Suppressor macrophage treated with lipopolysaccharide for 4 hours (primary cell): ENCODE measurements at regions not wholly inside any gene's neighbourhood (a gene's known extent, or its start where the extent isn't known, plus 50 kb on each side); places are given as distances from the start of the nearest gene placed in this dataset.

Experiments
- DNase-seq: peaks from one replicate; pipeline ENCODE4 v3.0.0-alpha.2; 2020

DNA sequence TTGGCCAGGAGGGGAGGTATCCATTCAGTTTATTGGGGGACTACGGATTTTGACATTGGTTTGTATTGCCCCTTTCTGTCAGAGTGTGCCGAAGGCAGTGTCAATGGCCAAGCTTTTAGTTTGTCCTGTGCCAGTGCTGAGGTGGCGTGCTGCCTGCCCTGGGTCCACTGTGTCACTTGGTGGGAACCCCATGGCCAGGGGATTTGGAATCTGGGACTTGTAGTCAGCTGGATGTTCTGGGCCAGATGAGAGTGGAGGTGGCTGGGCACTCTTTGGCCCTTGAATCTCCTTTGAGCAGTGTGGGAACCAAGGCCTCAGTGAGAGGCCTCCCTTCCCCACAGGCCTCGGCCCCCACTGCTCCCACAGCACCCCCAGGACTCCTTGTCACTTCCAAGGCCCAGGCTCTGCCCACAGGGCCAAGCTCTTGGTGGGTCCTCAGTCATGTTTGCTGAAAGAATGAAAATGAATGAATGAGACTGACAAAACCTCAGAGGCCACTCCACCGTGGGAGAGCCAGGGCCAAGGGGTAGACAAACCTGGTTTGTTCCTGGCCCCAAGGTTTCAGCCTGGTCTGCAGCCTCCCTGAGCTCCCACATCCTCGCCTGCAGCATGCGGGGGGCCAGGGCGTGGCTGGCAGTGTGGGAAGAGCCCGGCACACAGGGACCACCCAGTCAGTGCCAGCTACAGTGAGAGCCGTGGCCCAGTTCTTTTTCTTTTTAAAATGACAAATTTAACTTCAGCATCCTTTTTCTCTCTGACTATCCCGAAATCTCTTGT lies 412.2 kb downstream of the MATN1 start:
- DNase-seq, result no peak

DNA sequence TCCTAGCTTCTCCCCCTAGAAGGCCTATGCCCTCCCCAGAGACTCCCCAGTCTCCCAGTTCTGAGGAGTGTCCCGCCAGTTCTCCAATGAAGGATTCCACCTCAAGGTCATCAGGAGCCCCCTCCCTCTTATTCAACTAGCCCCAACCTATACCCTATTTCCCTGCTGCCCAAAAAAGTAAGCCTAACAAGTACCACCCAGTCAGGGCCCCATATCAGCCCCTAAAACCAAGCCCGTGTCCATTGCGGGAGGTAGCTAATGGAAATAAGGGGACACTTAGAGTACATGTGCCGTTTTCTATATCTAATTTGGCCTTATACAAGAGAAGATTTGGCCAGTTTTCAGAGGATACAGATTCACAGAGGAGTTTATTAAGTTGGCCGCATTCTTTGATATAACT lies 416.2 kb downstream of the MATN1 start:
- DNase-seq, result no peak

DNA sequence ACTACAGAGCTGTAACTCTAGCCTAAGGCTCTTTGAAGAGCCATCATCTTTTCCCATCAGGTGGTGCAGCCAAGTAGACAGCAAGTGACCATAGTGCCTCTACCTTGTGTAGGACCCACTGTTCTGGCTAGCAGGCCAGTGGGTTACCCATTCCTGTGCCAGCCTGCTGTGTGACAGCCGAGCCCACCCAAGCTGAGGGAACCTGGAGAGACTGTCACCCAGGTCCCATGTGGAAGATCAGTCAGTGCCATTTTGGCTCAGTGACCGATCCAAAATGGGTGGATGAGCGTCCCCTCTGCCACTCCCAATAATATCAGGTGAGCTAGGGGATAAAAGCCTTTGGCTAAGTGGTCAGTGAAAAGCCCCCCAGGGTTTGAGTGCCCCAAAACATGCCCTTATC lies 417.9 kb downstream of the MATN1 start:
- DNase-seq, result no peak

DNA sequence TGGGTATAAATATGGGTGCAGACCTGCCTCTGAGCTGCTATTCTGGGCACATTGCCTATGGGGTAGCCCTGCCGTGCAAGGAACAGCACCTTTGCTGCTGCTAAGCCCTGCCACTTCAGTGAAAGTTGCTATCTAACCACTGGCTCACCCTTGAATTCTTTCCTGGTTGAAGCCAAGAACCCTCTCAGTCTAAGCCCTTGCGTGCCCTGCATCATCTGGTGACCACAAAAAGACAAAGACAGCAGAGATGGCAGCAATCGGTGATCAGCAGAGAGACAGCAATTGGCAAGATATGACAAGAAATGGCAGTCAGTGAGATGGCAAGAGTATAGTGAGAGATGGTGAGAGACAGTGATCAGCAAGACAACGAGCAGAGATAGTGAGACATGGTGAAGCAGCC lies 418.3 kb downstream of the MATN1 start:
- DNase-seq, result no peak

- no peak for DNase-seq
Measured at GRCh38 chr1:30304080-30304479, 419.3 kb downstream of the MATN1 start.

- DNase-seq, result no peak
Measured at GRCh38 chr1:30303387-30303786, 420.0 kb downstream of the MATN1 start.

GRCh38 chr1:30302858-30303257 lies 420.5 kb downstream of the MATN1 start:
- no peak for DNase-seq

GRCh38 chr1:30300669-30301068 lies 422.7 kb downstream of the MATN1 start:
- DNase-seq, result no peak

DNA sequence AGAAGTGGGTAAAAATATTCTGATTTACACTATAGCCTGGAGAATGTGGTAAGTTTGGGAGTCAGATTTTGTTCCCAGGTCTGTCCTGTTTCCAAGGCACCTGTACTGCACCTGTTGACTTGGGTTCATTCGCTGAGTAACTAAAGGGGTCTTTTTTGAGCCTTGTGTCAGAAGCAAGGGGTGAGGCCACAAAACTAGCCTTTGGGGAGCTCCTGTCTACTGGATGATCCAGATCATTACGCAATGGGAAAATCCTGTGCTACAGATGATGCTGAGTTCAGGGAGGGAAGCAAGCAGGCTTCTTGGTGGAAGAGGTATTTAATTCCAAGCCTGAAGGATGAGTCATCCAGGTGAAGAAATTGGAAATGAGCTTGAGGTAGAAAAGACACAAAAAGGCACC lies 424.0 kb downstream of the MATN1 start:
- DNase-seq, result no peak

GRCh38 chr1:30295674-30296073 lies 427.7 kb downstream of the MATN1 start:
- DNase-seq, result no peak

DNA sequence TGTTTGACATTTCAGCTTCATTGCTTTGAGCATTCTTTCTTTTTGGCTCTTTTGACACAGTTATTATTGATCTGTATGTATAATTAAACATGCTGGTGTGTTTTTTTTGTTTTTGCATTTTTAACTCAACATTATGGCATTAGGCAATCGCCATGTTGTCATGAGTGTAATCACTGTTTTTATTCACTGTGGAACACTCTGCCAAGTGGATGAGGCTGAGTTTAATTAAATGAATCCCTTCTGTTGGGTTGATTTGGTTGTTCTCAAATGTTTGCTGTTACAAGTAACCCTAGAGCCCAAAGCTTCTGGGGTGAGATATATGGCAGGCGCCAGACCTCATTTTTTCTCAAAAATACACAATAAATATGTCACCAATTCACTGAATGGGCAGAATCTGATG lies 428.1 kb downstream of the MATN1 start:
- DNase-seq, result no peak

GRCh38 chr1:30294508-30294907 lies 428.9 kb downstream of the MATN1 start:
- DNase-seq, result no peak

DNA sequence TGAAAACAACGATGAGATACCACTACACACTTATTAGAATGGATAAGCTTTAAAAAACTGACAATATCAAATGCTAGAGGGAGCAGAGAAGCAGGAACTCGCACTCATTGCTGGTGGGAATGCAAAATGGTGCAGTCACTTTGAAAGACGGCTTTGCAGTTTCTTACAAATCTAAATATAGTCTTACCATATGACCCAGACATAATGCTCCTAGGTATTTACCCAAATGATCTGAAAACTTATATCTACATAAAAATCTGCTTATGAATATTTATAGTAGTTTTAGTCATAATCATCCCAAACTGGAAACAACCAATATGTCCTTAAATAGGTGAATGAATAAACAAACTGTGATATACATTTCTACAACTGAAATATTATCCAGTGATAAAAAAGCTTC lies 430.9 kb downstream of the MATN1 start:
- DNase-seq, result no peak

DNA sequence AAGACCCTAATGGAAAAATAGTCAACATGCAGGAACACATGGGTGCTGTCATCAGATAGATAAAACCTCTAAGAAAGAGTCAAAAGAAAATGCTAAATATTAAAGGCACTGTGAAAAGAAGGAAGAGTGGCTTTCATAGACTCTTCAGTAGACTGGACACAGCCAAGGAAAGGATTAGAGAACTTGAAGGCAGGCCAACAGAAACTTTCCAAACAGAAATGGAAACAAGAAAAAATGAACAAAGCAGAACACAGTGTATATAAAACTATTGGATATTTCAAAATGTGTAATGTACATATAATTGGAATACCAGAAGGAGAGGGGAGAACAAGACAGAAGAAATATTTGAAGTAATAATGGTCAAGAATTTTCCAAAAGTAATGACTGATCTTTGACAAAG lies 431.9 kb downstream of the MATN1 start:
- DNase-seq, result no peak

GRCh38 chr1:30290581-30290980 lies 432.8 kb downstream of the MATN1 start:
- no peak for DNase-seq

DNA sequence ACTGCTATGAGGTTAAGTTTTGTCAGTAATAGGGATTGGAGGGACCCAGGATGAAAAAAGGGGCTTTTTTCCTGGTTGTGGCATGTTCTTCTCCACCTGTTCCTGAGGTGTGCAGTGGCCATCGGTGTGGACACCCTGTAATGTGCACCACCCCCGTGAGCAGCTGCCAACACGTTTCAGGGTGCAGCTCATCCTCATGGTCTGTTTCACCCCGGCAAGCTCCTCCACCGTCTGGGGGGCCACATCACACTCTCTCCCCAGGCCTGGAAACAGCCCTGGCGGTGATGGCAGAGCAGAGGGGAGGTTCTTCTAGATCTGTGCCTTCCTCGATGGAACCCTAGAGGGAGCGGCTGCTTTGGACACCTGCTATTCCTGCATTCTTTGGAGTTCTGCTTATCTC lies 435.4 kb downstream of the MATN1 start:
- DNase-seq, result no peak

DNA sequence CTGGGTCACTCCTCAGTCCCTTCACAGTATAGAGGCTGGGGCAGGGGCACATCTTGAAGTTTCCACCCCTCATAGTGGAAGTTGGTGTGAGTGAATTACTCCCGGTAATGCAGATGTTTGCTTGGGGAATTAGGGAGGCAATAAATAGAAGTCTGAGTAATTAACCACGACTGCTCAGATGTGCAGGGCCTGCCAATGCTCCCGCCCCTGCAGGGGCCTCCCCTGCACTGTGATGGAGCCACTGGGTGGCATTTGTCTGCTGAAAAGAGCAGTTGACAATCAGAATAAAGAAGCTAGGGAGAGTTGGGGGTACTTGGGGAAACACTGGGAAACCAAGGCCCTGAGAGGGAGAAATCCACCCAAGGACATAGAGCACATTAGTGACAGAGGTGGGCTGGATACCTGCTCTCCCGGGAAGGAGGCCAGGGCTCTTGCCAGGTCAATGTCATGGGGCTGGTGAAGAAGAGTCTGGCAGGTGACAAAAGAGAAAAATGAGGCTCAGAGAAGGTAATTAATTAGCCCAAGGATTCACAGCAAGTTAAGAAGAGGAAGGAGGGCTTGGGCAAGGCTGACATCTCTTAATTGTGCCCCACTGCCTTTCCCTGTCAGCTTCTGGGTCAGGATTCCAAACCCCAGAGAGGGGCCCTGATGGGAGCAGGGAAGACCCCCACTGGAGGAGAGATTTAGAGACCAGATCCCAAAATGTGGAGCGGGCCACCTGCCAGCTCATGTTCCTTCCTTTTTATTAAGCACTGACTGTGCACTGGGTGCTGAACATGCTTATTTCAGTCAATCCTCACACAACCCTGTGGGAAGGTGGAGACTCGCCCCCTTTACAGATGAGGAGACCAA lies 436.2 kb downstream of the MATN1 start:
- DNase-seq, result no peak

GRCh38 chr1:30286241-30286987 lies 437.0 kb downstream of the MATN1 start:
- DNase-seq, result no peak

DNA sequence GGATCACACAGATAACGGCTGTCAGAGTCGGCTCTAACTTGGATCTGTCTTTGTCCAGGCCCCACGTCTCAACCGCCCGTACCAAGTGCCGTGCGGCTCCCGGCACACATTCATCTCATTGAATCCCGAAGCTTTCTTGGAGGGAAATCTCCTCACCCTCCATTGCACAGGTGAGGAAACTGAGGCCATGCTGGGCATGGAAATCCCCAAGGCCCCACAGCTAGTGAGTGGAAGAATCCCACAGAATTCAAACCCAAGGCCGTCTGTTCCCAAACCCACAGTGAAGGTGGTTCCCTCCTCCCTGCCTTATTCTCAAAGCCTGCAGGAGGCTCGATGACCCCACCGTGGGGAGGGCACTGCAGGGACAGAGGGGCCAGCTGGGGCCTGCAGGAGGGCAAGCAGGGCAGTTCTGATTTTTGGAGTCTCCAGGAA lies 437.9 kb downstream of the MATN1 start:
- DNase-seq, result no peak

GRCh38 chr1:30284728-30285475 lies 438.5 kb downstream of the MATN1 start:
- no peak for DNase-seq

DNA sequence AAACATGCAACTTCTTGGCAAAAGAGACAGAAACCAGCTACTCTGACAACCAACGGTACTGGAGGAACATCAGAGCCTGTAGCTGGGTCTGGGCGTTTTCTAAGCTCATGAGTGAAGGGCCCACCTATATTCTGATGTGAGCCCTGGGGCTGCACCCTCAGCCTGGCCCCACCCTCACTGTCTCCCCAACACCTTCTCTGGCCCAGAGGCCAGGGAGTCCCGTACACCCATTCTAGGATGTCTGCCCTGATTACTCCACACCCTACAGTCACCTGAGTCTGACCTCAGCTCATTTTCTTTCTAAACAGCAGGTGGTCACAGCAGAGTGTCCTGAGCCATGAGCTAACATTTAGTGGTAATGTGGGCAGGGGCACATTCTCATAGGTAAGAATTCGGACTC lies 439.2 kb downstream of the MATN1 start:
- no peak for DNase-seq

DNA sequence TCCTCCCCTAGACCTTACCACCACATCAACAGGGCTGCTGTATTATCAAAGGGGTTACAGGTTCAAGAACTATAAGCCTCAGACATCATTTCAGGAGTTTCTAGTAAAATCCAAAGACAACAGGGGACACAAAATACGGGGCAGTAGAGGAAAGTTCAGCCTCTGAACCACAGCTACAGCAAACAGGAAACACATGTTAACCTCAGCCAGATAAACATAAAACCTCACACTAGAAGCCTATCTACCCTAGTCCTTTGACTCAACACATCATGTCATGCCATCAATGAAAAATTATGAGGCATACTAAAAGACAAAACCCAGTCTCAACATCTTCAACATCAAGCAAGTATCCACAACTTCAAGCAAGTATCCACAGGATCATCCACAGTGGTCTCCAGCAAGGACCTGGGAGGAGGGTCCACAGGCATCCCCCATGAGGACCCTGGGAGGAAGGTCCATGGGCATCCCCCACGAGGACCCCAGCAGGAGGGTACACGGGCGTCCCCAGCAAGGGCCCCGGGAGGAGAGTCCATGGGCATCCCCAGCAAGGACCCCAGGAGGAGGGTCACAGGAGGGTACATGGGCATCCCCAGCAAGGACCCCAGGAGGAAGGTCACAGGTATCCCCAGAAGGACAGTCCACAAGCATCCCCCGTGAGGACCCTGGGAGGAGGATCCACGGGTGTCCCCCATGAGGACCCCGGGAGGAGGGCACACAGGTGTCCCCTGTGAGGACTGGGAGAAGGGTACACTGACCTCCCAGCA lies 440.0 kb downstream of the MATN1 start:
- DNase-seq, result no peak
